ENCODE measurements at regions not wholly inside any gene's neighbourhood (a gene's known extent, or its start where the extent isn't known, plus 50 kb on each side); places are given as distances from the start of the nearest gene placed in this dataset.
"Not testable (repeated sequence)": the region's sequence is repeated elsewhere in the genome, so short reads cannot be mapped to it uniquely, and the experiment has no call there.

GRCh38 chr20:48329031-48329615 lies 498.7 kb downstream of the PREX1 start:
- TF ChIP-seq CTCF (IDR thresholded peaks at IDR 0.05; ENCODE audit: borderline replicate concordance) = no peak
- DNase-seq = no peak

GRCh38 chr20:48327848-48328247 lies 500.0 kb downstream of the PREX1 start:
- H3K4me3 ChIP-seq; H3K27me3 ChIP-seq (ENCODE audit: low read depth); DNase-seq; H3K9me3 ChIP-seq (replicated peaks); intact Hi-C loops (cut with micrococcal nuclease); H3K36me3 ChIP-seq; H3K27ac ChIP-seq (replicated peaks): not testable (repeated sequence)
- peaks cover 13% of the 10 kb centered on the region for H3K4me1 ChIP-seq

More at GRCh38 chr20:48329031-48329615, 498.7 kb downstream of the PREX1 start:
- intact Hi-C loops (cut with micrococcal nuclease) = no loop called here
- H3K27ac ChIP-seq (replicated peaks) = no peak overlapping the region
- no peaks in the 10 kb centered on the region for H3K9me3 ChIP-seq (replicated peaks)
- H3K4me3 ChIP-seq = no peak overlapping the region
- H3K4me1 ChIP-seq = peaks cover 13% of the 10 kb centered on the region
- H3K27me3 ChIP-seq (ENCODE audit: low read depth) = peaks cover 13% of the 10 kb centered on the region
- no peaks in the 10 kb centered on the region for H3K36me3 ChIP-seq

- no peaks in the 10 kb centered on the region for H3K36me3 ChIP-seq
Observed at GRCh38 chr20:48326868-48327267, 500.9 kb downstream of the PREX1 start.

GRCh38 chr20:48326434-48326691 lies 501.4 kb downstream of the PREX1 start:
- no peak for DNase-seq
- Histone ChIP-seq H3K4me1 (peaks cover 13% of the 10 kb centered on the region), H3K4me3 (no peak overlapping the region), H3K27me3 (ENCODE audit: low read depth) (no peaks in the 10 kb centered on the region), H3K9me3 (replicated peaks) (no peaks in the 10 kb centered on the region), H3K36me3 (no peaks in the 10 kb centered on the region), H3K27ac (replicated peaks) (no peak overlapping the region)
- TF ChIP-seq CTCF (IDR thresholded peaks at IDR 0.05; ENCODE audit: borderline replicate concordance) = no peak
- intact Hi-C loops (cut with micrococcal nuclease) = no loop called here

More at GRCh38 chr20:48326868-48327267, 500.9 kb downstream of the PREX1 start:
- H3K4me3 ChIP-seq = no peak overlapping the region
- H3K27ac ChIP-seq (replicated peaks) = no peak overlapping the region
- peak; percentile 38 for DNase-seq
- intact Hi-C loops (cut with micrococcal nuclease) = no loop called here
- TF ChIP-seq CTCF (IDR thresholded peaks at IDR 0.05; ENCODE audit: borderline replicate concordance) = no peak
- no peaks in the 10 kb centered on the region for H3K9me3 ChIP-seq (replicated peaks)
- H3K4me1 ChIP-seq = peaks cover 13% of the 10 kb centered on the region
- H3K27me3 ChIP-seq (ENCODE audit: low read depth) = peaks cover under 1% of the 10 kb centered on the region

- no peak for DNase-seq
- Histone ChIP-seq H3K4me3 (no peak overlapping the region), H3K27me3 (ENCODE audit: low read depth) (no peaks in the 10 kb centered on the region), H3K36me3 (no peaks in the 10 kb centered on the region), H3K9me3 (replicated peaks) (no peaks in the 10 kb centered on the region), H3K4me1 (peaks cover 13% of the 10 kb centered on the region), H3K27ac (replicated peaks) (no peak overlapping the region)
- intact Hi-C loops (cut with micrococcal nuclease) = no loop called here
- no peak for TF ChIP-seq CTCF (IDR thresholded peaks at IDR 0.05; ENCODE audit: borderline replicate concordance)
Observed at GRCh38 chr20:48325656-48326433, 502.0 kb downstream of the PREX1 start.

- Histone ChIP-seq H3K4me3 (no peak overlapping the region), H3K27ac (replicated peaks) (no peak overlapping the region), H3K27me3 (ENCODE audit: low read depth) (peaks cover 3% of the 10 kb centered on the region), H3K9me3 (replicated peaks) (no peaks in the 10 kb centered on the region), H3K36me3 (no peaks in the 10 kb centered on the region), H3K4me1 (peaks cover 13% of the 10 kb centered on the region)
- no peak for TF ChIP-seq CTCF (IDR thresholded peaks at IDR 0.05; ENCODE audit: borderline replicate concordance)
- no peak for DNase-seq
- intact Hi-C loops (cut with micrococcal nuclease) = no loop called here
Observed at GRCh38 chr20:48324744-48325143, 503.1 kb downstream of the PREX1 start.
